HG03095 (cell line): ENCODE measurements at regions not wholly inside any gene's neighbourhood (a gene's known extent, or its start where the extent isn't known, plus 50 kb on each side); places are given as distances from the start of the nearest gene placed in this dataset.
"Not testable (repeated sequence)": the region's sequence is repeated elsewhere in the genome, so short reads cannot be mapped to it uniquely, and the experiment has no call there.

Experiments
- ATAC-seq: cut with Tn5 transposase; IDR thresholded peaks from one replicate; pipeline ENCODE4 v1.9.1; 2021; ENCODE audit warnings: moderate library complexity; ENCODE audit not compliant: unreplicated experiment

- ATAC-seq: no peak
Observed at GRCh38 chr12:59357811-59358210, 238.0 kb upstream of the SLC16A7 start.

- ATAC-seq: not testable (repeated sequence)
Observed at GRCh38 chr12:59346248-59346647, 249.6 kb upstream of the SLC16A7 start.

- no peak for ATAC-seq
Observed at GRCh38 chr12:59345406-59345805, 250.4 kb upstream of the SLC16A7 start.

- no peak for ATAC-seq
Observed at GRCh38 chr12:59344224-59344623, 251.6 kb upstream of the SLC16A7 start.

GRCh38 chr12:59329462-59329861, 266.4 kb upstream of the SLC16A7 start:
- no peak for ATAC-seq

GRCh38 chr12:59328395-59329075, 267.3 kb upstream of the SLC16A7 start:
- ATAC-seq: not testable (repeated sequence)

- not testable (repeated sequence) for ATAC-seq
Observed at GRCh38 chr12:59326457-59326856, 269.4 kb upstream of the SLC16A7 start.

- ATAC-seq: no peak
Observed at GRCh38 chr12:59322473-59322872, 273.4 kb upstream of the SLC16A7 start.

- no peak for ATAC-seq
Observed at GRCh38 chr12:59321278-59321677, 274.6 kb upstream of the SLC16A7 start.

- ATAC-seq: no peak
Observed at GRCh38 chr12:59320112-59320511, 275.7 kb upstream of the SLC16A7 start.

GRCh38 chr12:59318940-59319339, 276.9 kb upstream of the SLC16A7 start:
- no peak for ATAC-seq

GRCh38 chr12:59317598-59317997, 278.2 kb upstream of the SLC16A7 start:
- ATAC-seq: no peak

GRCh38 chr12:59316938-59317337, 278.9 kb upstream of the SLC16A7 start:
- ATAC-seq: no peak

GRCh38 chr12:59316354-59316753, 279.5 kb upstream of the SLC16A7 start:
- not testable (repeated sequence) for ATAC-seq

- no peak for ATAC-seq
Observed at GRCh38 chr12:59314209-59314608, 281.6 kb upstream of the SLC16A7 start.

- ATAC-seq: no peak
Observed at GRCh38 chr12:59304077-59304721, 291.6 kb upstream of the SLC16A7 start.

GRCh38 chr12:59298296-59298695, 297.5 kb upstream of the SLC16A7 start:
- ATAC-seq: no peak

GRCh38 chr12:59294221-59294620, 301.6 kb upstream of the SLC16A7 start:
- ATAC-seq: no peak

GRCh38 chr12:59282999-59283398, 312.8 kb upstream of the SLC16A7 start:
- ATAC-seq: no peak

- ATAC-seq: not testable (repeated sequence)
Observed at GRCh38 chr12:59273561-59273960, 322.3 kb upstream of the SLC16A7 start.

GRCh38 chr12:59268295-59268809, 327.5 kb upstream of the SLC16A7 start:
- no peak for ATAC-seq

- ATAC-seq: no peak
Observed at GRCh38 chr12:59260202-59260601, 335.6 kb upstream of the SLC16A7 start.
